Activated CD8-positive, alpha-beta memory T cell treated with anti-CD3 and anti-CD28 coated beads, Interleukin-2, amount 50 U/mL, for 48 hours (primary cell): ENCODE measurements at regions not wholly inside any gene's neighbourhood (a gene's known extent, or its start where the extent isn't known, plus 50 kb on each side); places are given as distances from the start of the nearest gene placed in this dataset.

Experiments used
- DNase-seq: peaks from one replicate; pipeline ENCODE4 v3.0.0-alpha.2; 2020

DNA sequence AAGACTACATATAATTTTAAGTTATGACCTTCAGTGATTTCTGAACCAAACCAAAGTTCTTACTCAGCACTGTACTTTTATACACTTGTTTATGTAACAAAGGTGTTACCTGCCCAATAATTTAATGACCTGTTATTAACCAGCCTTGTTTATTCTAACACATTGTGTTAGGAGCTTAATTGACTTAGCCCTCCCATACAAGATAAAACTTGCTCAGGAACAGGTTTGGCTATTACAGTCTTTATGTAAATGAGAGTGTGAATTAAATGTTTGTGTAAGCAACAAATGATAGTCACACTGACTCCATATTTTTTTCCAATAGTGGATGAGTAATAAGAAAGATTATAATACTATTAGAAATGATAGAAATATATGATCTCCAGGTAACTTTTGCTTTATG lies 51.8 kb upstream of the MYCBP2 start:
- DNase-seq = no peak

- DNase-seq = no peak
These were observed 50.1 kb upstream of the MYCBP2 start for GRCh38 chr13:77377016-77377415.
